ENCODE measurements at regions not wholly inside any gene's neighbourhood (a gene's known extent, or its start where the extent isn't known, plus 50 kb on each side); places are given as distances from the start of the nearest gene placed in this dataset.

DNA sequence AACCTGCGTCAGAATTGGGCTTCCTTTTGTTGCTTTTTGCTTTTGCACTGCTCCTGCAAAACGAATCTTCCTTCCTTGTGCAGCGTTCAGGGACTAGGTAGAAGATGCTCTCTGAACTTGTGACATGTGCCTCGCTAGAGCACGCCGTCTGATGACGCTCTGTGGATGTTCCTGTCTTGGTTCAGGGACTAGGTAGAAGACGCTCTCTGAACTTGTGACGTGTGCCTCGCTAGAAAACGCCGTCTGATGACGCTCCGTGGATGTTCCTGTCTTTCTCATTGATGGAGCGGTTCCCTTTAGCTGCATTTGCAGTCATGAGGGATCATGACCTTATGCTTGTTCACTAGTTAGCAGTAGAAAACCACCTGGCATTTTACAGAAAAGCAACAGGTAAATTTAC, 154.0 kb downstream of the SOX1 start:
- Histone ChIP-seq H3K79me2 (ENCODE audit: control insufficient read depth in 1 of 2, insufficient read depth in 2 of 2, low read length in 2 of 2) (peaks cover 0 to 3% of the 10 kb centered on the region in 2 experiments; a peak in 1 of 4 replicates), H3K36me3 (ENCODE audit: control insufficient read depth in 2 of 4, insufficient read depth in 4 of 4, low read length in 3 of 4) (no peaks in the 10 kb centered on the region), H3K4me2 (ENCODE audit: insufficient read depth in 1 of 2, low read depth in 2 of 2, low read length in 2 of 2) (no peak overlapping the region), H4K8ac (ENCODE audit: extremely low read depth, insufficient read depth, low read length) (no peak overlapping the region), H2AK5ac (ENCODE audit: low read depth, low read length) (no peak overlapping the region), H2BK15ac (ENCODE audit: low read length) (no peak overlapping the region), H4K5ac (ENCODE audit: insufficient read length, low read depth, low read length) (no peak overlapping the region), H3K18ac (ENCODE audit: extremely low read depth, low read length) (no peak overlapping the region; the same call in 1 of the 2 replicates), H3K9ac (replicated peaks in 1 of 4; ENCODE audit: extremely low read depth in 1 of 4, low read depth in 3 of 4, low read length in 3 of 4) (no peak overlapping the region), H3K4me3 (ENCODE audit: extremely low read depth in 1 of 4, insufficient read depth in 2 of 4, low read depth in 3 of 4, low read length in 4 of 4) (no peak overlapping the region), H2BK5ac (ENCODE audit: low read depth, low read length) (no peak overlapping the region), H3K79me1 (ENCODE audit: low read depth, low read length) (no peaks in the 10 kb centered on the region), H2BK12ac (ENCODE audit: low read depth, low read length) (no peak overlapping the region), H3K4ac (replicated peaks; ENCODE audit: insufficient read length, low read depth, low read length) (no peak overlapping the region), H3K56ac (replicated peaks; ENCODE audit: insufficient read length, low read depth, low read length) (no peak overlapping the region), H2BK20ac (ENCODE audit: low read length) (0 out of 2 replicates have a peak overlapping the region, but pooled peaks have one; percentile 48), H3K23me2 (ENCODE audit: low read depth, low read length) (0 out of 2 replicates have a peak, but pooled peaks cover 2% of the 10 kb centered on the region), H2AFZ (ENCODE audit: low read length) (0 out of 2 replicates have a peak overlapping the region, but pooled peaks have one; percentile 16), H4K20me1 (replicated peaks in 1 of 2; ENCODE audit: control insufficient read depth in 1 of 2, insufficient read depth in 2 of 2, low read length in 2 of 2) (peaks cover 0 to 4% of the 10 kb centered on the region in 2 experiments), H3K9me3 (ENCODE audit: insufficient read depth in 2 of 2, low read depth in 1 of 2, low read length in 1 of 2) (no peaks in the 10 kb centered on the region), H2BK120ac (replicated peaks; ENCODE audit: low read depth, low read length) (no peak overlapping the region), H3K27ac (ENCODE audit: low read depth, low read length) (no peak overlapping the region), H4K91ac (replicated peaks; ENCODE audit: insufficient read length, low read length) (peak overlapping the region; percentile 18), H3K23ac (ENCODE audit: insufficient read length) (no peak overlapping the region), H3K4me1 (replicated peaks in 1 of 4; ENCODE audit: control insufficient read depth in 3 of 4, insufficient read depth in 4 of 4, low read length in 3 of 4) (no peaks in the 10 kb centered on the region), H3K14ac (ENCODE audit: insufficient read length) (no peak overlapping the region), H3K27me3 (replicated peaks in 1 of 4; ENCODE audit: control insufficient read depth in 3 of 4, extremely low read depth in 1 of 4, insufficient read depth in 3 of 4, low read length in 3 of 4) (peaks cover 0 to 4% (median 0%) of the 10 kb centered on the region in 4 experiments; a peak in 1 of 7 replicates)
- DNase-seq (ENCODE audit: low read depth in 1 of 2, low spot score in 2 of 2) (no peak), FAIRE-seq (no peak)
- WGBS, 2 experiments (ENCODE audit: extremely low coverage in 1 of 2, insufficient coverage in 1 of 2, insufficient read length in 1 of 2, insufficient replicate concordance in 2 of 2, low coverage in 1 of 2, low lambda C conversion rate in 2 of 2, missing lambda C conversion rate in 1 of 2): 87% methylated on average over 15 of the region's 15 CpGs; no CpG with 5 or more reads in 1 of the 2 experiments
- POLR2A ChIA-PET (ENCODE audit: partially characterized antibody): no interaction called here
- TF ChIP-seq GABPA (IDR thresholded peaks at IDR 0.05; ENCODE audit: borderline replicate concordance, insufficient read depth, low read length) (no peak), TEAD4 (IDR thresholded peaks at IDR 0.05; ENCODE audit: low read depth, low read length) (no peak), GTF2F1 (IDR thresholded peaks at IDR 0.05; ENCODE audit: borderline replicate concordance, low read depth, low read length) (no peak), RXRA (IDR thresholded peaks at IDR 0.05; ENCODE audit: insufficient read depth, low read depth, low read length) (no peak), TAF1 (IDR thresholded peaks at IDR 0.05; ENCODE audit: low read depth, low read length) (no peak), JUN (IDR thresholded peaks at IDR 0.05; ENCODE audit: low read depth, low read length) (no peak), NRF1 (IDR thresholded peaks at IDR 0.05; ENCODE audit: low read depth, low read length) (no peak), RAD21 (IDR thresholded peaks at IDR 0.05 in 1 of 2, conservative IDR thresholded peaks at IDR 0.05 in 1 of 2; ENCODE audit: low read depth in 2 of 2, low read length in 2 of 2) (no peak), RBBP5 (IDR thresholded peaks at IDR 0.05; ENCODE audit: borderline replicate concordance, low read depth, low read length) (no peak), SP2 (IDR thresholded peaks at IDR 0.05; ENCODE audit: low read length) (no peak), SRF (IDR thresholded peaks at IDR 0.05; ENCODE audit: low read depth, low read length) (no peak), TBP (IDR thresholded peaks at IDR 0.05; ENCODE audit: low read depth, low read length) (no peak)
- CTCF ChIA-PET (ENCODE audit: partially characterized antibody): interaction anchor here (0.8 to 1.4 kb wide), 3 partner anchors 15 to 223 kb away, joined by 3 to 9 read pairs (median 4); no protein-coding TSS in a partner anchor
